ENCODE measurements at regions not wholly inside any gene's neighbourhood (a gene's known extent, or its start where the extent isn't known, plus 50 kb on each side); places are given as distances from the start of the nearest gene placed in this dataset.

GRCh38 chr11:122358292-122358691 is 242.3 kb upstream of the BLID start:
- H3K36me3 Mint-ChIP-seq (ENCODE audit: low read depth): no peaks in the 10 kb centered on the region
- ChIA-PET POLR2A (no interaction called here), CTCF (no interaction called here)
- ATAC-seq (no peak), DNase-seq (no peak)
- intact Hi-C loops (cut with DNase I, micrococcal nuclease): no loop called here
- H3K4me3 Mint-ChIP-seq: no peak overlapping the region
- H3K27me3 Mint-ChIP-seq: peaks cover 5% of the 10 kb centered on the region
- no peaks in the 10 kb centered on the region for H3K4me1 Mint-ChIP-seq
- H3K27ac Mint-ChIP-seq: no peak overlapping the region
- H3K9me3 Mint-ChIP-seq (ENCODE audit: low read depth): peaks cover 4% of the 10 kb centered on the region

GRCh38 chr11:122355968-122356367 is 240.0 kb upstream of the BLID start:
- no peaks in the 10 kb centered on the region for H3K36me3 Mint-ChIP-seq (ENCODE audit: low read depth)
- POLR2A ChIA-PET: no interaction called here
- peaks cover 4% of the 10 kb centered on the region for H3K9me3 Mint-ChIP-seq (ENCODE audit: low read depth)
- no peak overlapping the region for H3K27ac Mint-ChIP-seq
- CTCF ChIA-PET: no interaction called here
- ATAC-seq: no peak
- intact Hi-C loops (cut with DNase I, micrococcal nuclease): no loop called here
- no peak overlapping the region for H3K4me3 Mint-ChIP-seq
- no peak for DNase-seq
- H3K27me3 Mint-ChIP-seq: peaks cover 5% of the 10 kb centered on the region
- H3K4me1 Mint-ChIP-seq: no peaks in the 10 kb centered on the region

- H3K27ac Mint-ChIP-seq: no peak overlapping the region
- ChIA-PET POLR2A (no interaction called here), CTCF (interaction anchor here (0.6 to 0.9 kb wide), 2 partner anchors 18 to 463 kb away, joined by 3 to 4 read pairs; no protein-coding TSS in a partner anchor)
- H3K9me3 Mint-ChIP-seq (ENCODE audit: low read depth): peaks cover 4% of the 10 kb centered on the region
- intact Hi-C loops (cut with DNase I, micrococcal nuclease): no loop called here
- ATAC-seq (no peak), DNase-seq (no peak)
- peaks cover 7% of the 10 kb centered on the region for H3K27me3 Mint-ChIP-seq
- no peaks in the 10 kb centered on the region for H3K36me3 Mint-ChIP-seq (ENCODE audit: low read depth)
- no peaks in the 10 kb centered on the region for H3K4me1 Mint-ChIP-seq
- H3K4me3 Mint-ChIP-seq: no peak overlapping the region
Observed at GRCh38 chr11:122354025-122354697, 238.1 kb upstream of the BLID start.

- ATAC-seq: no peak
- Mint-ChIP-seq H3K9me3 (ENCODE audit: low read depth) (peaks cover 4% of the 10 kb centered on the region), H3K27me3 (peaks cover 7% of the 10 kb centered on the region), H3K4me1 (no peaks in the 10 kb centered on the region), H3K36me3 (ENCODE audit: low read depth) (no peaks in the 10 kb centered on the region), H3K27ac (no peak overlapping the region), H3K4me3 (no peak overlapping the region)
- ChIA-PET CTCF (interaction anchor here (0.9 kb wide), 1 partner anchor 17 kb away, joined by 3 read pairs; no protein-coding TSS in a partner anchor), POLR2A (no interaction called here)
- intact Hi-C loops (cut with DNase I, micrococcal nuclease): no loop called here
- no peak for DNase-seq
Observed at GRCh38 chr11:122353561-122353960, 237.5 kb upstream of the BLID start.

GRCh38 chr11:122348659-122349409 is 232.8 kb upstream of the BLID start:
- no peak for DNase-seq
- intact Hi-C loops (cut with DNase I, micrococcal nuclease): no loop called here
- no peaks in the 10 kb centered on the region for H3K36me3 Mint-ChIP-seq (ENCODE audit: low read depth)
- H3K4me3 Mint-ChIP-seq: no peak overlapping the region
- no peaks in the 10 kb centered on the region for H3K4me1 Mint-ChIP-seq
- no peak for ATAC-seq
- ChIA-PET POLR2A (no interaction called here), CTCF (no interaction called here)
- H3K9me3 Mint-ChIP-seq (ENCODE audit: low read depth): no peaks in the 10 kb centered on the region
- no peak overlapping the region for H3K27ac Mint-ChIP-seq
- peaks cover 9% of the 10 kb centered on the region for H3K27me3 Mint-ChIP-seq

GRCh38 chr11:122346006-122346405 is 230.0 kb upstream of the BLID start:
- Mint-ChIP-seq H3K27ac (no peak overlapping the region), H3K27me3 (peaks cover 7% of the 10 kb centered on the region), H3K36me3 (ENCODE audit: low read depth) (no peaks in the 10 kb centered on the region), H3K4me1 (no peaks in the 10 kb centered on the region), H3K4me3 (no peak overlapping the region), H3K9me3 (ENCODE audit: low read depth) (no peaks in the 10 kb centered on the region)
- CTCF ChIA-PET: interaction anchor here (1.0 kb wide), 1 partner anchor 11 kb away, joined by 3 read pairs; no protein-coding TSS in a partner anchor
- intact Hi-C loops (cut with DNase I, micrococcal nuclease): no loop called here
- POLR2A ChIA-PET: no interaction called here
- ATAC-seq: no peak
- DNase-seq: no peak

GRCh38 chr11:122345586-122345985 is 229.6 kb upstream of the BLID start:
- H3K9me3 Mint-ChIP-seq (ENCODE audit: low read depth): no peaks in the 10 kb centered on the region
- peaks cover 7% of the 10 kb centered on the region for H3K27me3 Mint-ChIP-seq
- H3K36me3 Mint-ChIP-seq (ENCODE audit: low read depth): no peaks in the 10 kb centered on the region
- H3K4me3 Mint-ChIP-seq: no peak overlapping the region
- H3K4me1 Mint-ChIP-seq: no peaks in the 10 kb centered on the region
- no peak overlapping the region for H3K27ac Mint-ChIP-seq
- no peak for DNase-seq
- ChIA-PET CTCF (interaction anchor here (1.0 kb wide), 1 partner anchor 11 kb away, joined by 3 read pairs; no protein-coding TSS in a partner anchor), POLR2A (no interaction called here)
- ATAC-seq: no peak
- intact Hi-C loops (cut with DNase I, micrococcal nuclease): no loop called here

GRCh38 chr11:122344215-122344614 is 228.2 kb upstream of the BLID start:
- ChIA-PET POLR2A (no interaction called here), CTCF (interaction anchor here (0.7 kb wide), 1 partner anchor 12 kb away, joined by 3 read pairs; no protein-coding TSS in a partner anchor)
- no peaks in the 10 kb centered on the region for H3K36me3 Mint-ChIP-seq (ENCODE audit: low read depth)
- no peaks in the 10 kb centered on the region for H3K9me3 Mint-ChIP-seq (ENCODE audit: low read depth)
- no peak overlapping the region for H3K4me3 Mint-ChIP-seq
- ATAC-seq (no peak), DNase-seq (no peak)
- intact Hi-C loops (cut with DNase I, micrococcal nuclease): no loop called here
- no peak overlapping the region for H3K27ac Mint-ChIP-seq
- peaks cover 7% of the 10 kb centered on the region for H3K27me3 Mint-ChIP-seq
- H3K4me1 Mint-ChIP-seq: no peaks in the 10 kb centered on the region

- no peak for ATAC-seq
- H3K27ac Mint-ChIP-seq: no peak overlapping the region
- H3K36me3 Mint-ChIP-seq (ENCODE audit: low read depth): no peaks in the 10 kb centered on the region
- no peak overlapping the region for H3K4me3 Mint-ChIP-seq
- peaks cover 5% of the 10 kb centered on the region for H3K27me3 Mint-ChIP-seq
- CTCF ChIA-PET: no interaction called here
- POLR2A ChIA-PET: no interaction called here
- no peaks in the 10 kb centered on the region for H3K9me3 Mint-ChIP-seq (ENCODE audit: low read depth)
- DNase-seq: no peak
- no peaks in the 10 kb centered on the region for H3K4me1 Mint-ChIP-seq
- intact Hi-C loops (cut with DNase I, micrococcal nuclease): no loop called here
Observed at GRCh38 chr11:122343210-122343609, 227.2 kb upstream of the BLID start.

GRCh38 chr11:122342089-122342744 is 226.2 kb upstream of the BLID start:
- H3K27me3 Mint-ChIP-seq: peaks cover 5% of the 10 kb centered on the region
- no peaks in the 10 kb centered on the region for H3K36me3 Mint-ChIP-seq (ENCODE audit: low read depth)
- no peak for DNase-seq
- ChIA-PET POLR2A (no interaction called here), CTCF (interaction anchor here (1.2 kb wide), 1 partner anchor 1147 kb away, joined by 3 read pairs; no protein-coding TSS in a partner anchor)
- H3K9me3 Mint-ChIP-seq (ENCODE audit: low read depth): no peaks in the 10 kb centered on the region
- no peak overlapping the region for H3K27ac Mint-ChIP-seq
- no peak overlapping the region for H3K4me3 Mint-ChIP-seq
- no peak for ATAC-seq
- H3K4me1 Mint-ChIP-seq: no peaks in the 10 kb centered on the region
- intact Hi-C loops (cut with DNase I, micrococcal nuclease): no loop called here

GRCh38 chr11:122341477-122341876 is 225.5 kb upstream of the BLID start:
- ChIA-PET POLR2A (no interaction called here), CTCF (interaction anchor here (1.2 kb wide), 1 partner anchor 1147 kb away, joined by 3 read pairs; no protein-coding TSS in a partner anchor)

More at GRCh38 chr11:122341477-122341876, 225.5 kb upstream of the BLID start:
- no peak overlapping the region for H3K4me3 Mint-ChIP-seq
- peaks cover 5% of the 10 kb centered on the region for H3K27me3 Mint-ChIP-seq
- intact Hi-C loops (cut with DNase I, micrococcal nuclease): no loop called here
- no peak for ATAC-seq
- H3K9me3 Mint-ChIP-seq (ENCODE audit: low read depth): no peaks in the 10 kb centered on the region
- no peaks in the 10 kb centered on the region for H3K36me3 Mint-ChIP-seq (ENCODE audit: low read depth)
- H3K27ac Mint-ChIP-seq: no peak overlapping the region
- no peak for DNase-seq
- no peaks in the 10 kb centered on the region for H3K4me1 Mint-ChIP-seq
